Esophagus squamous epithelium (tissue), 4 donors: ENCODE measurements at regions not wholly inside any gene's neighbourhood (a gene's known extent, or its start where the extent isn't known, plus 50 kb on each side); places are given as distances from the start of the nearest gene placed in this dataset.
"Not testable (repeated sequence)": the region's sequence is repeated elsewhere in the genome, so short reads cannot be mapped to it uniquely, and the experiment has no call there.

Source experiments
- POLR2A ChIP-seq, 4 donors: fragments of 450-650 bp; IDR thresholded peaks; one replicate each; pipeline ENCODE4 v1.6.1; 2017; ENCODE audit warnings: antibody characterized with exemption in 4 of 4, mild to moderate bottlenecking in 4 of 4, moderate library complexity in 3 of 4
- TF ChIP-seq, protein P1 (sequence below), 6 experiments: fragments of 450-650 bp in 4 of 6; fragments of 200-600 bp in 2 of 6; sonication (generic) in 2 of 6; IDR thresholded peaks; one replicate each; pipeline ENCODE4 v1.5.1; 2016 to 2019; ENCODE audit warnings: antibody characterized with exemption in 6 of 6, mild to moderate bottlenecking in 4 of 6, moderate library complexity in 4 of 6

DNA sequence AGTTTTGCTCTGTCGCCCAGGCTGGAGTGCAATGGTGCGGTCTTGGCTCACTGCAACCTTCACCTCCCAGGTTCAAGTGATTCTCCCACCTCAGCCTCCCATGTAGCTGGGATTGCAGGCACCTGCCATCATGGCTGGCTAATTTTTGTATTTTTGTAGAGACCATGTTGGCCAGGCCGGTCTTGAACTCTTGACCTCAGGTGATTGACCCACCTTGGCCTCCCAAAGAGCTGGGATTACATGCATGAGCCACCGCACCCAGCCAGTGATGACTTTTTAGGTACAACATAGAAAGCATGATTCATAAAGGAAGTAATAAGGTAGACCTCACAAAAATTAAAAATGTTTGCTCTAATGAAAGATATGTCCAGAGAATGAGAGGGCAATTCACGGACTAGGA is 1119.1 kb downstream of the SUCLG1 start:
- TF ChIP-seq, protein P1, sequence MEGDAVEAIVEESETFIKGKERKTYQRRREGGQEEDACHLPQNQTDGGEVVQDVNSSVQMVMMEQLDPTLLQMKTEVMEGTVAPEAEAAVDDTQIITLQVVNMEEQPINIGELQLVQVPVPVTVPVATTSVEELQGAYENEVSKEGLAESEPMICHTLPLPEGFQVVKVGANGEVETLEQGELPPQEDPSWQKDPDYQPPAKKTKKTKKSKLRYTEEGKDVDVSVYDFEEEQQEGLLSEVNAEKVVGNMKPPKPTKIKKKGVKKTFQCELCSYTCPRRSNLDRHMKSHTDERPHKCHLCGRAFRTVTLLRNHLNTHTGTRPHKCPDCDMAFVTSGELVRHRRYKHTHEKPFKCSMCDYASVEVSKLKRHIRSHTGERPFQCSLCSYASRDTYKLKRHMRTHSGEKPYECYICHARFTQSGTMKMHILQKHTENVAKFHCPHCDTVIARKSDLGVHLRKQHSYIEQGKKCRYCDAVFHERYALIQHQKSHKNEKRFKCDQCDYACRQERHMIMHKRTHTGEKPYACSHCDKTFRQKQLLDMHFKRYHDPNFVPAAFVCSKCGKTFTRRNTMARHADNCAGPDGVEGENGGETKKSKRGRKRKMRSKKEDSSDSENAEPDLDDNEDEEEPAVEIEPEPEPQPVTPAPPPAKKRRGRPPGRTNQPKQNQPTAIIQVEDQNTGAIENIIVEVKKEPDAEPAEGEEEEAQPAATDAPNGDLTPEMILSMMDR (IDR thresholded peaks at IDR 0.05): not testable (repeated sequence)
- not testable (repeated sequence) for TF ChIP-seq POLR2A (IDR thresholded peaks at IDR 0.05)
